COR-L47 (cell line): ENCODE measurements at regions not wholly inside any gene's neighbourhood (a gene's known extent, or its start where the extent isn't known, plus 50 kb on each side); places are given as distances from the start of the nearest gene placed in this dataset.
A peak's percentile ranks its signal among the peaks of the same experiment; 100 is the strongest.

Experiments used
- DNase-seq: peaks from one replicate; lab custom pipeline; 2025; lab: John Stamatoyannopoulos, UW

- DNase-seq, result peak; percentile 74
These were observed 64.4 kb upstream of the TM9SF2 start for GRCh38 chr13:99436686-99437416.

GRCh38 chr13:99439048-99439447 lies 62.2 kb upstream of the TM9SF2 start:
- no peak for DNase-seq

GRCh38 chr13:99439850-99440604 lies 61.2 kb upstream of the TM9SF2 start:
- DNase-seq, result no peak

- DNase-seq, result peak; percentile 10
These were observed 58.9 kb upstream of the TM9SF2 start for GRCh38 chr13:99442273-99442895.

- DNase-seq, result no peak
These were observed 55.0 kb upstream of the TM9SF2 start for GRCh38 chr13:99446242-99446641.

GRCh38 chr13:99448546-99448945 lies 52.7 kb upstream of the TM9SF2 start:
- no peak for DNase-seq

GRCh38 chr13:99450416-99450815 lies 50.9 kb upstream of the TM9SF2 start:
- DNase-seq, result no peak
